ENCODE measurements at regions not wholly inside any gene's neighbourhood (a gene's known extent, or its start where the extent isn't known, plus 50 kb on each side); places are given as distances from the start of the nearest gene placed in this dataset.
"Not testable (repeated sequence)": the region's sequence is repeated elsewhere in the genome, so short reads cannot be mapped to it uniquely, and the experiment has no call there.

DNA sequence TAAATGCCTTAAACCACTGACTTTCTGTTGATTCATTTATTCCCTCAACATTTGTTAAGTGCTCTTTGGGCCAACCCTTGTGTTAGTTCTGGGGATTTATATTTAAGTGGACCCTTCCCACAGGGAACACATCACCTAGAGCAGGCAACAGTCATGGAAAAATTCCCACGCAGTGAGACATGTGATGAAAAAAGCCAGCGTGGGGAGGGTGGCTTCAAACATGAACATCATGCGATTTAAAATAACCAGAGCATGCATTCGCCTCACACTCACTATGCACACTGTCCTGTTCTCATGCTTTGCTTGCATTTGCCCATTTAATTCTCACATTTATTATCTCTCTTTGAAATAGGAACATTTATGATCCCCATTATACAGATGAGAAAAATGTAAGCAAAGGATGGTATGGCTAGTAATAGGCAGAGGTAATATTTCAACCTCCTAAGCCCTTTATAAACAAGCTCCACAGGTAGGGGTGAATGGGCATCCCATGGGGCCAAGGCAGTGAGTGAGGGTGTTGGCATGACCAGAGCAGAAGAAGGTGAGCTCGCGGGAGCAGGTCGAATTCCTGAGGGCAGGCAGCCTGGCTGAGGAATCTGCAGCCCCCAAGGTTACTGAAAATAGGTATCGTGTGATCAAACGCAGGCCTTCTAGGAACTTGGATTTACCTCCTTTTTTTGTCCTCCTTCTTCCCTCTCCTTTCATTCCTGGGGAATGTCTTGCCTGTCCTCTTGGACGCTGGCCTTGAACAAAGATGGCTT is 297.8 kb downstream of the MYCN start (continued):
- TF ChIP-seq, protein P1, sequence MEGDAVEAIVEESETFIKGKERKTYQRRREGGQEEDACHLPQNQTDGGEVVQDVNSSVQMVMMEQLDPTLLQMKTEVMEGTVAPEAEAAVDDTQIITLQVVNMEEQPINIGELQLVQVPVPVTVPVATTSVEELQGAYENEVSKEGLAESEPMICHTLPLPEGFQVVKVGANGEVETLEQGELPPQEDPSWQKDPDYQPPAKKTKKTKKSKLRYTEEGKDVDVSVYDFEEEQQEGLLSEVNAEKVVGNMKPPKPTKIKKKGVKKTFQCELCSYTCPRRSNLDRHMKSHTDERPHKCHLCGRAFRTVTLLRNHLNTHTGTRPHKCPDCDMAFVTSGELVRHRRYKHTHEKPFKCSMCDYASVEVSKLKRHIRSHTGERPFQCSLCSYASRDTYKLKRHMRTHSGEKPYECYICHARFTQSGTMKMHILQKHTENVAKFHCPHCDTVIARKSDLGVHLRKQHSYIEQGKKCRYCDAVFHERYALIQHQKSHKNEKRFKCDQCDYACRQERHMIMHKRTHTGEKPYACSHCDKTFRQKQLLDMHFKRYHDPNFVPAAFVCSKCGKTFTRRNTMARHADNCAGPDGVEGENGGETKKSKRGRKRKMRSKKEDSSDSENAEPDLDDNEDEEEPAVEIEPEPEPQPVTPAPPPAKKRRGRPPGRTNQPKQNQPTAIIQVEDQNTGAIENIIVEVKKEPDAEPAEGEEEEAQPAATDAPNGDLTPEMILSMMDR (IDR thresholded peaks at IDR 0.05; ENCODE audit: low read depth, low read length, missing input control), result no peak
- TF ChIP-seq RXRA (IDR thresholded peaks at IDR 0.05), result no peak
- TF ChIP-seq FOXA2 (IDR thresholded peaks at IDR 0.05), result no peak

DNA sequence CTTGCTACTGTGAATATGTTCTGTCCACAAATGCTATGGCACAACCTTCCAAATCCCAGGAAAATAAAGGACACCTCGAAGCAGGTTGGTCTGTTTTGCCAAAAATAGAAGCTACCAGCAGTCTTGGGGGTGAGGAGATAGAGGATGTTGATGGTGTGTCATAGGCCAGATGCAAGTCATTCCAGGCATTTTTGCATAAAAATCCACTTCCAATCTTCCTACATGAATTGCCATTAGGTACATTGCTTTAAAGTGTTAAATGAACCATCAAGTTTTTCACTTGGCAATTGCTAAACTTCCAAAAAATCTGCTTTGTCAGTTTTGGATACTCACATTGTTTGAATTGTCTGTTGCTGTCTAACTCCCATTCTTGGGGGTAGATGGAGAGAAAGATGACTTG is 295.4 kb downstream of the MYCN start:
- 75% methylated on average over 1 of the region's 1 CpG for WGBS
- no peaks in the 10 kb centered on the region for H3K4me1 ChIP-seq (ENCODE audit: control insufficient read depth in 4 of 4, insufficient read depth in 4 of 4, low read length in 3 of 4)
- no peak for DNase-seq (ENCODE audit: low spot score)
- H3K4me3 ChIP-seq (ENCODE audit: low read depth in 1 of 3, low read length in 3 of 3), result no peak overlapping the region
- no peak overlapping the region for H3K27ac ChIP-seq (ENCODE audit: low read depth in 1 of 2, low read length in 2 of 2)
- peaks cover 0 to 2% (median 0%) of the 10 kb centered on the region in 4 donors for H3K27me3 ChIP-seq (ENCODE audit: control insufficient read depth in 4 of 4, insufficient read depth in 4 of 4, low read length in 3 of 4)
- no peak for TF ChIP-seq RAD21 (IDR thresholded peaks at IDR 0.05)
- TF ChIP-seq EGR1 (IDR thresholded peaks at IDR 0.05; ENCODE audit: low read depth in 2 of 2), result no peak
- TF ChIP-seq, protein P2, sequence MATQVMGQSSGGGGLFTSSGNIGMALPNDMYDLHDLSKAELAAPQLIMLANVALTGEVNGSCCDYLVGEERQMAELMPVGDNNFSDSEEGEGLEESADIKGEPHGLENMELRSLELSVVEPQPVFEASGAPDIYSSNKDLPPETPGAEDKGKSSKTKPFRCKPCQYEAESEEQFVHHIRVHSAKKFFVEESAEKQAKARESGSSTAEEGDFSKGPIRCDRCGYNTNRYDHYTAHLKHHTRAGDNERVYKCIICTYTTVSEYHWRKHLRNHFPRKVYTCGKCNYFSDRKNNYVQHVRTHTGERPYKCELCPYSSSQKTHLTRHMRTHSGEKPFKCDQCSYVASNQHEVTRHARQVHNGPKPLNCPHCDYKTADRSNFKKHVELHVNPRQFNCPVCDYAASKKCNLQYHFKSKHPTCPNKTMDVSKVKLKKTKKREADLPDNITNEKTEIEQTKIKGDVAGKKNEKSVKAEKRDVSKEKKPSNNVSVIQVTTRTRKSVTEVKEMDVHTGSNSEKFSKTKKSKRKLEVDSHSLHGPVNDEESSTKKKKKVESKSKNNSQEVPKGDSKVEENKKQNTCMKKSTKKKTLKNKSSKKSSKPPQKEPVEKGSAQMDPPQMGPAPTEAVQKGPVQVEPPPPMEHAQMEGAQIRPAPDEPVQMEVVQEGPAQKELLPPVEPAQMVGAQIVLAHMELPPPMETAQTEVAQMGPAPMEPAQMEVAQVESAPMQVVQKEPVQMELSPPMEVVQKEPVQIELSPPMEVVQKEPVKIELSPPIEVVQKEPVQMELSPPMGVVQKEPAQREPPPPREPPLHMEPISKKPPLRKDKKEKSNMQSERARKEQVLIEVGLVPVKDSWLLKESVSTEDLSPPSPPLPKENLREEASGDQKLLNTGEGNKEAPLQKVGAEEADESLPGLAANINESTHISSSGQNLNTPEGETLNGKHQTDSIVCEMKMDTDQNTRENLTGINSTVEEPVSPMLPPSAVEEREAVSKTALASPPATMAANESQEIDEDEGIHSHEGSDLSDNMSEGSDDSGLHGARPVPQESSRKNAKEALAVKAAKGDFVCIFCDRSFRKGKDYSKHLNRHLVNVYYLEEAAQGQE (IDR thresholded peaks at IDR 0.05), result no peak
- no peak for TF ChIP-seq GABPA (IDR thresholded peaks at IDR 0.05 in 1 of 2, conservative IDR thresholded peaks at IDR 0.05 in 1 of 2)
- TF ChIP-seq, protein P1 (IDR thresholded peaks at IDR 0.05; ENCODE audit: low read depth, low read length, missing input control), result no peak
- TF ChIP-seq FOXA2 (IDR thresholded peaks at IDR 0.05), result no peak
- TF ChIP-seq JUND (IDR thresholded peaks at IDR 0.05), result no peak
- TF ChIP-seq, protein P3, sequence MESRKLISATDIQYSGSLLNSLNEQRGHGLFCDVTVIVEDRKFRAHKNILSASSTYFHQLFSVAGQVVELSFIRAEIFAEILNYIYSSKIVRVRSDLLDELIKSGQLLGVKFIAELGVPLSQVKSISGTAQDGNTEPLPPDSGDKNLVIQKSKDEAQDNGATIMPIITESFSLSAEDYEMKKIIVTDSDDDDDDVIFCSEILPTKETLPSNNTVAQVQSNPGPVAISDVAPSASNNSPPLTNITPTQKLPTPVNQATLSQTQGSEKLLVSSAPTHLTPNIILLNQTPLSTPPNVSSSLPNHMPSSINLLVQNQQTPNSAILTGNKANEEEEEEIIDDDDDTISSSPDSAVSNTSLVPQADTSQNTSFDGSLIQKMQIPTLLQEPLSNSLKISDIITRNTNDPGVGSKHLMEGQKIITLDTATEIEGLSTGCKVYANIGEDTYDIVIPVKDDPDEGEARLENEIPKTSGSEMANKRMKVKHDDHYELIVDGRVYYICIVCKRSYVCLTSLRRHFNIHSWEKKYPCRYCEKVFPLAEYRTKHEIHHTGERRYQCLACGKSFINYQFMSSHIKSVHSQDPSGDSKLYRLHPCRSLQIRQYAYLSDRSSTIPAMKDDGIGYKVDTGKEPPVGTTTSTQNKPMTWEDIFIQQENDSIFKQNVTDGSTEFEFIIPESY (IDR thresholded peaks at IDR 0.05), result no peak
- TF ChIP-seq, protein P4, sequence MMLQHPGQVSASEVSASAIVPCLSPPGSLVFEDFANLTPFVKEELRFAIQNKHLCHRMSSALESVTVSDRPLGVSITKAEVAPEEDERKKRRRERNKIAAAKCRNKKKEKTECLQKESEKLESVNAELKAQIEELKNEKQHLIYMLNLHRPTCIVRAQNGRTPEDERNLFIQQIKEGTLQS (IDR thresholded peaks at IDR 0.05), result no peak
- no peaks in the 10 kb centered on the region for H3K9me3 ChIP-seq (ENCODE audit: control insufficient read depth in 4 of 4, low read length in 3 of 4)
- H3K36me3 ChIP-seq (ENCODE audit: control insufficient read depth in 4 of 4, insufficient read depth in 3 of 4, low read depth in 1 of 4, low read length in 3 of 4), result no peaks in the 10 kb centered on the region
- H3K9ac ChIP-seq (ENCODE audit: low read depth in 1 of 2, low read length in 2 of 2), result no peak overlapping the region

DNA sequence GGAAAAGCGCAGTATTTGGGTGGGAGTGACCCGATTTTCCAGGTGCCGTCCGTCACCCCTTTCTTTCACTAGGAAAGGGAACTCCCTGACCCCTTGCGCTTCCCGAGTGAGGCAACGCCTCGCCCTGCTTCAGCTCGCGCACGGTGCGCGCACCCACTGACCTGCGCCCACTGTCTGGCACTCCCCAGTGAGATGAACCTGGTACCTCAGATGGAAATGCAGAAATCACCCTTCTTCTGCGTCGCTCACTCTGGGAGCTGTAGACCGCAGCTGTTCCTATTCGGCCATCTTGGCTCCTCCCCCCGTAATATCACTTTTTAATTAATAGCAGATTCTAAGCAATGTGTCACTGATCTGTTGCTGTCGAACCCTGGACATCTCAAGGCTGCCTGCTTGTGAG is 294.9 kb downstream of the MYCN start:
- not testable (repeated sequence) for H3K36me3 ChIP-seq (ENCODE audit: control insufficient read depth in 4 of 4, insufficient read depth in 3 of 4, low read depth in 1 of 4, low read length in 3 of 4); H3K4me3 ChIP-seq (ENCODE audit: low read depth in 1 of 3, low read length in 3 of 3); H3K9ac ChIP-seq (ENCODE audit: low read depth in 1 of 2, low read length in 2 of 2); DNase-seq (ENCODE audit: low spot score); H3K27ac ChIP-seq (ENCODE audit: low read depth in 1 of 2, low read length in 2 of 2); H3K4me1 ChIP-seq (ENCODE audit: control insufficient read depth in 4 of 4, insufficient read depth in 4 of 4, low read length in 3 of 4); H3K9me3 ChIP-seq (ENCODE audit: control insufficient read depth in 4 of 4, low read length in 3 of 4); H3K27me3 ChIP-seq (ENCODE audit: control insufficient read depth in 4 of 4, insufficient read depth in 4 of 4, low read length in 3 of 4)
- WGBS, result 88% methylated on average over 20 of the region's 20 CpGs
